Fibroblast of skin of right biceps (primary cell): ENCODE measurements at regions not wholly inside any gene's neighbourhood (a gene's known extent, or its start where the extent isn't known, plus 50 kb on each side); places are given as distances from the start of the nearest gene placed in this dataset.

Experiments used
- DNase-seq: peaks from one replicate; pipeline ENCODE4 v3.0.0-alpha.2; 2013

- no peak for DNase-seq
These were observed 587.6 kb downstream of the CDH11 start for GRCh38 chr16:64534180-64534780.

DNA sequence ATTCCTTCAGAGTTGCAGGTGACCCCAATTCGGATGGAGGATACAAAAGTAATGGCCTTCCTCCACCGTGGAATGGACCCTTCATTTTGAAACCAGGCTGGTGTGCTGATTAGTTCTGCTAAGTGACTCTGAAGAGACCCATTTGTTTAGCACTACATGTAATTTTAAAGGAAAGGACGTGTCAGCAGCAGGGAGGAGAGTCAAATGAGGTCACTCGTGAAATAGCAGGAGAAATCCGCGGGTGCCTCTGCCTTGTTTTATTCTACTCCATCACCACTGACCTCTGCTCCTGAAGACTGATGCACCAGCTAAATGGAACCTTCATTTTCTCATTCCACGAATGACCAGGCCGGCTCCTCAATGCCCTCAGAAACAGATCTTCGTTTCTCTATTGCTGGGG is 589.2 kb downstream of the CDH11 start:
- DNase-seq: no peak

GRCh38 chr16:64532117-64532516 is 589.7 kb downstream of the CDH11 start:
- no peak for DNase-seq

DNA sequence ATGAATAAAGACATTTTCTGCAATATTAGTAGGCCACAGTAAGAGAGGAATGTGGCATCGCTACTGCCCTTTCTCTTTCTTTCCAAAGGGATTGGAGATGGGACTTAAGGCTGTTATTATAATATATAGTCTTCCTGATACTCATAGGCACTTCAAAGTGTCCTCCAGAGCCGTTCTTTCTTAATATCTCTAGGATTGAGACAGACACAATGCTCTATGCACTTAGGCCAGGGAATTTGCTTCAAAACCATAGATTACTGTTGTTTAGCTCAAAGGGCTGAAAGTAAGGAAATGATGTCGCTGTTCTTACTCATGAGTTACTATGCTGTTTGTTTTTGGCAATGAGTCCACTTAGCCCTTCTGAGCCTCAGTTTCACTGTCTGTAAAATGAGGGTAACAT is 590.5 kb downstream of the CDH11 start:
- DNase-seq: peak; percentile 2

- DNase-seq: no peak
These were observed 599.3 kb downstream of the CDH11 start for GRCh38 chr16:64522548-64522947.

DNA sequence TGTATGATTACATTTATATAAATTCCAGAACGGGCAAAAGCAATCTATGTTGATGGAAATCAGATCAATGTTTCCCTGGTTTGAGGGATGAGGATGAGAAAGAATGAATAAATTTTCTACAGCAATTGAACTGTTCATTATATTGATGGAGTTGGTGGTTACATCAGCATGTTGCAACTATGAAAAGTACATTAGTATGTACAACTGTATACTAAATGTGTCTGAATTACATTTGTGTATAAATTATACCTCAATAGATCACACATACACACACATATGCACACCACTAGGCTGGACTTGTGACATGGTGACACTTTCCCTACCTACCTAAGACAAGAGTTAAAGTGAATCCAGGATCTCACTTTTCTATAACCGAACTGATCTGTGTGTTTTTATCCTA is 608.0 kb downstream of the CDH11 start:
- no peak for DNase-seq

DNA sequence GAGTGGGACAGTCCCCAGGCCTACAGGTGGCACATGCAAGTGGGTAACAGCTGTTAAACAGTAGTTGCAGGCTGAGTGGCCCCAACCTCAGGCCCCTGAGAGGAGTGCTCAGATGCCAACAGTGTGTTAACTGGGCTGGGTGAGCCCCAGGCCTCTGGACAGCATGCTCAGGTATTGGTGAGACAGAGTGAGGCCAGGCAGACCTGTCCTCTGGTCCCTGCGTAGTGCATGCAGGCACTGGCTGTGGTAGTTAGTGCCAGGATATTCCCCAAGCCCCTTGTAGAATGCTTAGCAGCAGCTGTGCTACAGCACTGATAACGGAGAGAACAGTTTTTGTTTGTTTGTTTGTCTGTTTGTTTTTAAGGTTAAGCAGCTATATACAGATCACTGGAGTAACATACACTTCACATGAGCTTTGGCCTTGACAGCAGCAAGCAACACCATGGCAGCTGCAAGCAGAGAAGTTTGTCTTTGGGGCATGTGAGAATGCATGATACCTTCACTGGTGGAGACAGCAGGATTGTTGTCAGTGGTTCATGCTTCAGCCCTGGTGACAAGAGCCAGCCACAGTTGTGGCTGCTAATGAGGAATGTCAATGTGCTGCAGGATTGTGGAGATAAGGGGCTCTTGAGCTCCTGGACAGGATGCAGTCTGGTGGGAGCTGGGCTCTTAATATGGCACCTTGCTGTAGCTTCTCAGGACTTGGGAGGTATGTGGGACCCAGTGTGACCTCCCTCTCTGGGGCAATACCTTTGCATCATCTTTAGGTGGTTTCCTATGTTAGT is 614.4 kb downstream of the CDH11 start:
- no peak for DNase-seq

DNA sequence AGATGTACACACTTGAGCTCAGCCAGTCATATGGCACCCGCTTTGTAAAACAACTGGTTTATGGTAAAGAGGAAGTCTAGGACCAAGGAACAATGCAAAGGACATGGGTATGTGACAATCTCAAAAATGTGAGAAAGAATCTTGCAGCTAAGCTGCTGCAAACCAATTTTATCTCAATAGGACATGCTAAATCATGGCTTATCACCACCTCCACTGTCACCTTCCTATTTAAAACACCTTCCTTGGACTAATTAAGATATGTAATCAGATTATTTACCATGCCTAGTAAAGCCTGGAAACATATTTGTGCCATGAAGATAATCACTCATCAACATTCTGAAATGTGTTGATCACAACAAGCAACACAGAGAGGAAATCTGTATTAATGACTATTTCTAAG is 622.7 kb downstream of the CDH11 start:
- DNase-seq: no peak

GRCh38 chr16:64498363-64498762 is 623.5 kb downstream of the CDH11 start:
- DNase-seq: no peak

GRCh38 chr16:64493709-64494108 is 628.2 kb downstream of the CDH11 start:
- DNase-seq: no peak

GRCh38 chr16:64489449-64489848 is 632.4 kb downstream of the CDH11 start:
- no peak for DNase-seq

DNA sequence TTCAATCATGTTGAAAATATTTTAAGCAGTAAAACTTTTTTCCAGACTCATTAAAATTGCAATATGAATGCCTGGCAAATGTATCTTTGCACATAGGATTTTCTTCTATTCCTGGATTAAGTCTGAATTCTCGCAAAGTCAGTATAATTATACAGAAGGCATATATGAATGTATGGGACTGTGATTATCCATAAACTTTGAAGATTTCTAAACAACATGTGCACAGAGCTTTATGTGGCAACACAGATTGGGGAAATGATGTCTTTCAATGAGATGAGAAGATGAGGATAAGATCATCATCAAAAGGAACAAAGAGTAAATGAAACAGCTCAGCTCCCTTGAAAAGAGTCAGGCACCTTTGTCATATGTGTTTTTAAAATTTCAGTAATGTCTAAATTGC is 635.3 kb downstream of the CDH11 start:
- no peak for DNase-seq

DNA sequence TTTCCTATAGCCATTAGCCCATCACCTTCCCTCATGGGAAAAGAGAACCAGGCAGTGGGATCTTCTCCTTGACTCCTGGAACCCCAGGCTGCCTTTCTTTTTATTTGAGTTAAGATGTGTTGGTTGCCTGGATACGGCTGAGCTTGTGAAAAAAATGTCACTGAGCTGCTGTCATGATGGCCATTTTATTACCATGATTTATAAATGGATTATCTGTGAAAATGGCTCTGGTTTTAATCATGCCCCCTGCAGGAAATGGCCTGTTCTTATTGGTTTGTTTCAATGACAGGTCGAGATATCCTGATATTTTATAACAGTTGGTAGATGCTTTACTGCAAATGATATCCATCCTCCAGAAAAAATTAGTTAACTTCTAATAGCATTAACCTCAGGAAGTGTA is 640.4 kb downstream of the CDH11 start:
- DNase-seq: peak; percentile 38

GRCh38 chr16:64478252-64478906 is 643.5 kb downstream of the CDH11 start:
- DNase-seq: peak; percentile 82

DNA sequence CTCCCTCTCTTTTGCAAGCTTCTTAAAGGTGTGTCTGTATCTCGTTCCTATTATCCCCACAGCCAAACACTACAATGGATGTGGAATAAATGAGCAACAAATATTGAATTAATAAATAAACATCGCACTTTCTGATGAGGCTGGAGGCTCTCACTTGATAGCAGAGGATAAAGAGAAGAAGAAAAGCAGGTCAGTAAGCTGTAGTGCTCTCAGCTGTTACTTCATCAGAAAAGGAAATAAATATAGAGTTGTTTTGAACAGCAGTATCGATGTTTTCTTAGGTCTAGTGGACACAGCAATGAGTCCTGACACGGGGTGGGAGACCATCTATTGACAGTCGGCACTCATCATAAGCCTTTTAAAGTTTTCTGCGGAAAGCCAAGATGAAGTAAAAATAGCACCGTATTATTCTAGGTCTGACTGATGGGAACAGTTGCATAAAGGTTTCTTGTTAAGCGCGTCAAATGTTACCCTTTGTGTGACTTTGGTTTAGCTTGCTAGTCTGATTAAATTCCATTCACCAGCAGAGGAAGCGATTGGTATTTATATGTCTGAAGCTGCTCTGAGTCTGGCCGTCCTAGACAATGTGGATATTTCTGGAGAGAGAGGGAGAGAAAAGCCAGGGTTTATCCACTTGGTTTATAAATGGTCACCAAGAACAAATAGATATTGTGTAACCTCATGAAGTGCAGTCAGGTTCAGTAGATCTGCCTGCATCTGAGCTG is 646.1 kb downstream of the CDH11 start:
- peak; percentile 20 for DNase-seq

- DNase-seq: no peak
These were observed 650.9 kb downstream of the CDH11 start for GRCh38 chr16:64470916-64471315.

DNA sequence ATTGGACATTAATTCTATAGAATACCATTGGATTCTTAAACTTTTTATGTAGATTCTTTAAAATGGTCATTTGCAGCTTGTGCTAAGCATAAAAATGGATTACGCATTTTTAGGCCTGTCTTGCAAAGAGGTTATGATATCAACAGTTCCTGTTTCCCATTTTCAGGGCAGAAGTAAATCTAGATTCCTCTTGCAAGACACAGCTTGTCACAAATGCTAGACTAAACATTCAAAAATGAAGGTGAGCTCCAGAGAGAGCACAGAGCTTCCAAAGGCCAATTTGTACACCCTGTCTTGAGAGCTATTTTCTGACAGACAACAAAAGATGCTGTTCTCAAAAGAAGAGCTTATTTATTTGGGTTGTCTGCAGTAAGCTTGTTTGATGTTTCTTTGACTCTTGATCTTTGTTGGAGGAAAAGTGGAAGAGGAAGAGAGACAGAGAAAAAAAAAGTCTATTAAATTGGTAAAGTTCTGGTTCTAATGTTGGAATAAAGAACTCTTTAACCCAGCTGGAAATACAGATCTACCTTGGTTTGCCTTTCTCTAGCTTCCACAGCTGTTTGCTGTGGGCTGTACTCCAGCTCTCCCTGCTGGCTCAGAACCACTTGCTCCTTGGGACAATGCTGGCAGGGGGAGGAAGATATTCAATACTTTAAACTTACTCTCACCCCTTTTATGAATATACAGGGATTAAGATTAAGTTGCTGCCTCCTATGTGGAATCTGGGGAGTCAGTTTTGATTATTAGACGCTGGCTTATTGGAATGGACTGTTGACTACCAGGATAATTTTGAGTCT is 651.8 kb downstream of the CDH11 start:
- DNase-seq: no peak

DNA sequence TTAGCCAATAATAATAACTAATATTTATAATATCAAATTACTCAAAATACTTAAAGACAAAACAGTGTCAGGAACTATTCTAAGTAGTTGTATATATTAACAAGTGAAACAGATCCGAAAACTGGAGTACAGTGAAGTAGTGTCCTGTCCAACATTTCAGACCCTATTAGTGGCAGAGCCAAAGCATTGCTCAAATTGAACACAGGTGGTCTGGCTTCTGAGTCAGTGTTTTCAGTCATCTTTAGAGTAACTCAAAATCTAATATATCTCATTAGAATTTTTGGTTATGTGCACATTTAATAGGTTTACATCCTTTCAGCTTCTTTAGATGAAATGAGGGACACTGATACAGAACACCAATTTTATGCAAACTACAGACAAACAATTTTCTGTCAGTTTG is 652.5 kb downstream of the CDH11 start:
- DNase-seq: no peak

- DNase-seq: no peak
These were observed 653.3 kb downstream of the CDH11 start for GRCh38 chr16:64468515-64469090.

GRCh38 chr16:64459821-64460220 is 662.0 kb downstream of the CDH11 start:
- DNase-seq: peak; percentile 86

DNA sequence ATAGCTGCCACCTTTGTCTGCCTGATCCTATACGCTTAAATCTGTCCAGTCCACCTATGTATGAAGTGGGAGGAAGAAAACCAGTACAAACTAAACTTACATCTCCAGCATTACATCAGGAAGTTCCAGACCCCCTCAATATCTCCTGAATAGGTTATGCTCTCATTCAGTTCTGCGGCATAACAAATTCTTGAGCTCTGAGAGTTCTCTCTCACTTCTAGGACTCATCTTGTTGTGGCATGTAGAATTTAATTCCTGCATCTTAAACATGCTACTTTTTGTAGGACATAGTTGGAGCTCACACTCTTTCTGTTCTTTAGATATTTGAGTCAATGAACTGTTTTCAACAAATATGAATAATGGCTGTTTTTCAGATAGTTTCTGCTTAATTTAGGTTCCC is 662.5 kb downstream of the CDH11 start:
- DNase-seq: peak; percentile 29

DNA sequence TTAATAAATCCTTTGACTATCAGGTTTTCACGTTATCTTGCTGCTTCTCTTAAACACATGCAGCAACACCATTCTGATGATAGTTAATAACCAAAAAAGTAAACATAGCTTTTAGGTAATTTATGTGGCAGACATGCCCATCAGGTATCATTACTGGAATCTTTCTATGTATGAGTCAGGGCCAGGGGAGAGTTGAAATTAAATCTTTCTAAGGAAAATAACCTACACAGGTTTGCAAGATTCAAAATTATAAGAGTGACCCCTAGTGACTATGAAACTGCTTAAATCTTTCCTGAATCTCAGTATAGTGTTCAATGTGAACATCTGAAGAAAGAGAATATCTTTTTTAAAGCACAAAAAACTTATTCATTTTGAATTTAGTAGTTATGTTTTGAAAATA is 666.6 kb downstream of the CDH11 start:
- peak; percentile 60 for DNase-seq
